Keratinocyte (primary cell): ENCODE measurements at regions not wholly inside any gene's neighbourhood (a gene's known extent, or its start where the extent isn't known, plus 50 kb on each side); places are given as distances from the start of the nearest gene placed in this dataset.

ENCODE experiments used
- CTCF ChIP-seq, 3 experiments: IDR thresholded peaks in 1 of 3; conservative IDR thresholded peaks in 1 of 3; optimal IDR thresholded peaks in 1 of 3; 2 replicates in 2 of 3; 3 replicates in 1 of 3; pipeline versions ENCODE3 to v1.5.1; 2011; ENCODE audit warnings: low read length in 3 of 3, mild to moderate bottlenecking in 3 of 3, moderate library complexity in 2 of 3, control low read depth in 1 of 3, inconsistent platforms in 1 of 3; ENCODE audit not compliant: insufficient read depth in 2 of 3; ENCODE audit errors: extremely low read depth in 1 of 3
- EZH2 ChIP-seq: IDR thresholded peaks from one replicate; pipeline ENCODE4 v1.6.1; 2012; ENCODE audit warnings: inconsistent platforms, mild to moderate bottlenecking, low read length, moderate library complexity

GRCh38 chr10:44765299-44765698, 145.8 kb upstream of the TMEM72 start:
- TF ChIP-seq CTCF (optimal IDR thresholded peaks at IDR 0.05 in 1 of 3, IDR thresholded peaks at IDR 0.05 in 1 of 3, conservative IDR thresholded peaks at IDR 0.05 in 1 of 3; ENCODE audit: extremely low read depth in 1 of 3, insufficient read depth in 2 of 3, low read length in 3 of 3) (no peak), EZH2 (no peak)
